ENCODE measurements at regions not wholly inside any gene's neighbourhood (a gene's known extent, or its start where the extent isn't known, plus 50 kb on each side); places are given as distances from the start of the nearest gene placed in this dataset.

GRCh38 chr4:62523256-62523655, 1323.1 kb downstream of the ADGRL3 start:
- no peaks in the 10 kb centered on the region for H3F3A ChIP-seq (replicated peaks; ENCODE audit: insufficient read depth)
- H3K27me3 ChIP-seq (ENCODE audit: insufficient read depth) = no peaks in the 10 kb centered on the region
- TF ChIP-seq REST (IDR thresholded peaks at IDR 0.05; ENCODE audit: low read depth, low read length) (no peak), USF1 (IDR thresholded peaks at IDR 0.05; ENCODE audit: borderline replicate concordance, low read depth) (no peak), RXRA (IDR thresholded peaks at IDR 0.05; ENCODE audit: borderline replicate concordance, low read depth) (no peak), GABPA (IDR thresholded peaks at IDR 0.05; ENCODE audit: low read depth) (no peak), USF2 (IDR thresholded peaks at IDR 0.05; ENCODE audit: borderline replicate concordance, low read depth, low read length) (no peak), CHD2 (IDR thresholded peaks at IDR 0.05; ENCODE audit: low read length, partially characterized antibody) (no peak), YY1 (IDR thresholded peaks at IDR 0.05; ENCODE audit: low read depth) (no peak), RFX5 (IDR thresholded peaks at IDR 0.05; ENCODE audit: low read length) (no peak), EZH2phosphoT487 (IDR thresholded peaks at IDR 0.05; ENCODE audit: borderline replicate concordance, low read depth) (no peak), MEF2A (IDR thresholded peaks at IDR 0.05; ENCODE audit: borderline replicate concordance, low read depth) (no peak), IRF3 (IDR thresholded peaks at IDR 0.05; ENCODE audit: low read depth, low read length) (no peak), PBX3 (IDR thresholded peaks at IDR 0.05) (no peak), MAX (IDR thresholded peaks at IDR 0.05; ENCODE audit: low read depth) (no peak), TEAD4 (IDR thresholded peaks at IDR 0.05; ENCODE audit: borderline replicate concordance, insufficient read depth) (no peak), FOXM1 (IDR thresholded peaks at IDR 0.05; ENCODE audit: low read depth) (no peak), POLR2AphosphoS5 (IDR thresholded peaks at IDR 0.05; ENCODE audit: low read depth, low read length) (no peak)
- no peaks in the 10 kb centered on the region; the same call in 1 of the 2 replicates for H3K9me2 ChIP-seq
- H4K20me1 ChIP-seq (ENCODE audit: insufficient read depth) = no peaks in the 10 kb centered on the region
- POLR2A ChIA-PET = no interaction called here
- H3K9me3 ChIP-seq = no peaks in the 10 kb centered on the region
- H3K36me3 ChIP-seq (replicated peaks in 1 of 2; ENCODE audit: control insufficient read depth in 1 of 2, insufficient read depth in 2 of 2, low read length in 1 of 2) = no peaks in the 10 kb centered on the region
- CTCF ChIA-PET = no interaction called here
- no peaks in the 10 kb centered on the region for H3K79me2 ChIP-seq (ENCODE audit: insufficient read depth)
- H3K9ac ChIP-seq = no peak overlapping the region
- no peak overlapping the region for H3K4me2 ChIP-seq
- H3K4me1 ChIP-seq (ENCODE audit: control insufficient read depth in 1 of 2, insufficient read depth in 2 of 2, low read depth in 1 of 2, low read length in 1 of 2) = no peaks in the 10 kb centered on the region
- H3K27ac ChIP-seq (ENCODE audit: low read depth in 2 of 2, low read length in 1 of 2) = no peak overlapping the region
- no peak for DNase-seq
- H2AFZ ChIP-seq (ENCODE audit: low read depth) = no peak overlapping the region
- no peak overlapping the region for H3K4me3 ChIP-seq (ENCODE audit: low read depth in 2 of 2, low read length in 1 of 2)
